GM13977 (cell line): ENCODE measurements at regions not wholly inside any gene's neighbourhood (a gene's known extent, or its start where the extent isn't known, plus 50 kb on each side); places are given as distances from the start of the nearest gene placed in this dataset.

Source experiments
- DNase-seq: peaks from one replicate; pipeline ENCODE4 v3.0.0; 2012; ENCODE audit warnings: low spot score
- in situ Hi-C: fragments of 300-500 bp; cut with MboI; formaldehyde crosslinking; loops from one replicate; pipeline ENCODE4 v1.12.0; 2022; ENCODE audit warnings: low sequenced_read_pairs, low pct_unique_long_range_greater_than_20kb, mixed read lengths, inconsistent platforms; ENCODE audit not compliant: unreplicated experiment
- TF ChIP-seq, protein P1 (sequence below): IDR thresholded peaks from 2 replicates; pipeline ENCODE4 v1.5.1; 2012; ENCODE audit warnings: mild to moderate bottlenecking, control low read depth; ENCODE audit not compliant: insufficient read depth; ENCODE audit errors: extremely low read depth, missing control alignments

DNA sequence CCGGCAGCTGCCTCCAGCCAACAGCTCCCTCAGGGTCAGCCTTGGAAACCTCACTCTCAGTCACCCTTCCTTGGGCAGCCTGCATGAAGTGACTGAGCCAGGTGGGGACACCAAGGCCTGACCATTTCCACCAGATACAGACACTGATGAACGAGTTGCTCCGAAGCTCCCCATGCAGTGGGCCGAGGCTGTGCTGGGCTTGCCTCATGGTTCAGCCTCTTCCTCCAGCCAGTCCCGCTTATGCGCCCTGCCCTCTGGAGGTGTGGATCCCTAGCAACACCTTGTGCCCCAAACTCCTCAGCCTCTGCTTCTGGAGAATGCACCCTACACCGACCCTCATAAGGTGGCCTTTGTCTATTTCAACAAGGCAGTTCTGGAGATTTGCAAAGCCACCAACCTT is 236.0 kb downstream of the RRAGC start:
- TF ChIP-seq, protein P1, sequence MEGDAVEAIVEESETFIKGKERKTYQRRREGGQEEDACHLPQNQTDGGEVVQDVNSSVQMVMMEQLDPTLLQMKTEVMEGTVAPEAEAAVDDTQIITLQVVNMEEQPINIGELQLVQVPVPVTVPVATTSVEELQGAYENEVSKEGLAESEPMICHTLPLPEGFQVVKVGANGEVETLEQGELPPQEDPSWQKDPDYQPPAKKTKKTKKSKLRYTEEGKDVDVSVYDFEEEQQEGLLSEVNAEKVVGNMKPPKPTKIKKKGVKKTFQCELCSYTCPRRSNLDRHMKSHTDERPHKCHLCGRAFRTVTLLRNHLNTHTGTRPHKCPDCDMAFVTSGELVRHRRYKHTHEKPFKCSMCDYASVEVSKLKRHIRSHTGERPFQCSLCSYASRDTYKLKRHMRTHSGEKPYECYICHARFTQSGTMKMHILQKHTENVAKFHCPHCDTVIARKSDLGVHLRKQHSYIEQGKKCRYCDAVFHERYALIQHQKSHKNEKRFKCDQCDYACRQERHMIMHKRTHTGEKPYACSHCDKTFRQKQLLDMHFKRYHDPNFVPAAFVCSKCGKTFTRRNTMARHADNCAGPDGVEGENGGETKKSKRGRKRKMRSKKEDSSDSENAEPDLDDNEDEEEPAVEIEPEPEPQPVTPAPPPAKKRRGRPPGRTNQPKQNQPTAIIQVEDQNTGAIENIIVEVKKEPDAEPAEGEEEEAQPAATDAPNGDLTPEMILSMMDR, result no peak
- in situ Hi-C loops, result no loop called here
- DNase-seq, result no peak

DNA sequence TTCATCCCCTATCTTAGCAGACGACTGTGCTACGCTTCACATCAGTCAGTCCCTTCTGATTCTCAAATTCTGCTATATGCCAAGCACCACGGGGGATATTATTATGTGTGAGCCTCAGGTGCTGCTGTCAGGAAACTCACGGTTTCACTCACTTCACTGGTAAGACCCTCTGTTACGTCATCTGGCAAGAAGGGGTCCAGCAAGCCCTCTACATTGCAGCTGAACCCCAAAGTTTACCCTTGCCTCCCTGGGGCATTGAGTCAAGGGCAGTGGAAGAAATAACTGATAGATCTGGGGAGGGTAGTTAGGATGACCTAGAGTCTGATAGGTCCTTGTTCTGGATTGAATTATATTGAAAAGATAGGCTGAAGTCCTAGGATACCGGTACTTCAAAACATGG is 237.4 kb downstream of the RRAGC start:
- no peak for DNase-seq
- TF ChIP-seq, protein P1, result no peak
- in situ Hi-C loops, result no loop called here

DNA sequence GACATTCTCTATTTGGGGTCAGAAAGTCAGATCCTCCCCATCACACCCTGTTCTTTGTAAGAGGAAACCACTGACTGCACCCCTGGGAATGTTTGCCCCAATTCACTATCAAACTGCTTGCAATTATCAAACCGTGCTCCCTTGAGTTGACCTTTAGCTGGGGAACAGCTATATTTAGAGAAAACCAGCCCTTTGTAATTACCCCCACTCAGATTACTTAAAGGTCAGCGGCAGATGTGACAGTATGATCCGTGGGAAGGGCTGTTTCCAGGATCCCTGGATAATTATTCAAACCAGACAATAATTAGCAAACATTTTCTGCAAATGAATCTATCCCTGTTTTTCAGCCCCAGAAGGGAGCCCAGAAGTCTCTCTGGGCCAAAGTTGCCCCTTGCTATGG is 242.7 kb downstream of the RRAGC start:
- no peak for DNase-seq
- in situ Hi-C loops, result no loop called here
- TF ChIP-seq, protein P1, result no peak

DNA sequence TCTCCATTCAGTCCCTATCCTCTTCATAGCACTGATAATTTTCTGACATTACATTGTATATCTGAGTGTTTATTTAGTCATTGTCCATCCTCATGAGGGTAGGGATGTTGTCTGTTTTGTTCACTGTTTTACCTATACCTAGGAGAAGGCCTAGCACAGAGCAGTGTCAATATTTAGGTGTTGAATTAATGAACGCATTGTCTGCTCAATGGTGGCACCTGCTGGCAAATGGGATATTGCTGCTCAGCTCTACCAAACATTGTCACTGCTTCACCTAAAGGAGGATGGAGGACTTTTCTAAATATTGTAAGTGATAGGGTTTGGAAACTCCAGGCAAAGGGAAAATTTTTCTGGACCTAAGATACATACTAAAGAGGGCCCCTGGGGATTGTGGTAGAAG is 243.9 kb downstream of the RRAGC start:
- DNase-seq, result no peak
- in situ Hi-C loops, result no loop called here
- TF ChIP-seq, protein P1, result no peak

DNA sequence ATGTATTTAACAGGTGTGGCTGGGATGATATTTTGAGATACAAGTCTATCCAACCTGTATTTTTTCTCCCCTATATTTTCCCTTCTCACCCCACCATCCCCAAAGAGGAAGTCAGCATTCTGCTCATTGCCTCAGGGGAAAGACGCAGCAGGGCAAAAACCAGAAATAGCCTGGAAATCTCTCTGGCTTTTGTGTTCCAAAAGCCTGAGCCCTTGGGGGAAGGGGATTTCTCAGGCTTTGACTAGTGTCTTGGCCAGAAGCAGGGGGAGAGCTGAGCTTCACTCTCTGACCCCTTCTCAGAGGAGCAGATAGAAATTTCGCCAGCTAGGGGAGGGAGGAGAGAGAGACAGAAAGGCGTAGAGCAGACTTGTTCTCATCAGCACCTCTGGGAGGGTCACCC is 244.7 kb downstream of the RRAGC start:
- DNase-seq, result no peak
- in situ Hi-C loops, result no loop called here
- TF ChIP-seq, protein P1, result no peak

DNA sequence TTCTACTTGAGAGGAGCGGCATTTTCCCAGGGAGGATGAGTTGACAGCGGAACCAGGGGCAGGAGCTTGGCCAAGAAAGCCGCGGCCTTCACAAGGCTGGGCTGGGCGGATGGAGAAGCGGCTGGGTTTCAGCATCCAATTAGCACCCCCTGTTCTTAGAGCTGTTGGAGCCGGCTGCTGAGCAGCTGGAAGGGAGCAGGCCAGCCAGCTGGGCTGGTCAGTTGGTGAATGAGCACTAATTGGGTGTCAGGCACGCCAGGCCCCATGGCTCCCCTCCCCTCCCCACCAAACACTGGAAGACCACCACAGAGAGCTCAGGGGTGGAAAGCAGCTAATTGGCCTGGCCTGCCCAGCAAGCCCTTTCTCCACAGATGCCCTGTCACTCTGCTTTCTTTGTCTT is 245.6 kb downstream of the RRAGC start:
- in situ Hi-C loops, result no loop called here
- TF ChIP-seq, protein P1, result no peak
- no peak for DNase-seq

DNA sequence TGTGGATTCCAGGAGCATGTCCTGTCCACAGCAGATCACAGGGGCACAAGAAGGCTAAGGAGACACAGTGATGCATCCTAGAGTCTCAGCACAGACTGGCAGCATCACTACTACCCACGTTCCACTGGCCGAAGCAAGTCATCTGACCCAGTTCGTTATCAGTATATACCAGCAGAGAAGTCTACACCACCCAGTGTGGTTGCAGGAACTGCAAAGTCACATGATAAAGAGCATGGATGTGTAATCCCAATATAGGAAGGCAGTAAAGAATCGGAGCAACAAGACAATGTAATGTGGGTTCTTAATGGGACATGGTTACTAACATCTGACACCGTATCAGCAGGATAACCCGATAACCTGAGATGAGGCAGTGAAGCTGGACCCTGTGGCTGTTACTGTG is 246.6 kb downstream of the RRAGC start:
- no peak for DNase-seq
- in situ Hi-C loops, result no loop called here
- TF ChIP-seq, protein P1, result no peak
